ENCODE measurements at regions not wholly inside any gene's neighbourhood (a gene's known extent, or its start where the extent isn't known, plus 50 kb on each side); places are given as distances from the start of the nearest gene placed in this dataset.

DNA sequence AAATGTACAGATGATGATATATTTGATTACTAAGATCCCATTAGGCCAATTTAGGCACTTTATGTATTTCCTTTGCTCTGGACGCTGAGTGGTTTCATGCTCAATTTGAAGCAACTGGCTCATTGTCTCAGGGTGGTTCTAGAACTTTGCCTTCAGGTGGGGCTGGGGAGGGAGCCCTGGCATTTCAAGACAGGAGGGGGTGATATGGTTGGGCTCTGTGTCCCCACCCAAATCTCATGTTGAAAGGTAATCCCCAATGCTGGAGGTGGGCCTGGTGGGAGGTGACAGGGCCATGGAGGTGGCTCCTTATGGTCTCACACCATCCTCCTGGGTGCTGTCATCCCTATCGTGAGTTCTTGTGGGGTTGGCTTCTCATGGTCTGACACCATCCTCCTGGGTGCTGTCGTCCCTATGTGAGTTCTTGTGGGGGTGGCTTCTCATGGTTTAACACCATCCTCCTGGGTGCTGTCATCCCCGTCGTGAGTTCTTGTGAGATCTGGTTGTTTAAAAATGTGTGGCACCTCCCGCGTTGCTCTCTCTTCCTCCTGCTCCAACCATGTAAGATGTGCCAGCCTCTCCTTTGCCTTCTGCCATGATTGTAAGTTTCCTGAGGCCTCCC is 151.5 kb upstream of the KLF6 start:
- Histone ChIP-seq H3K36me3 (ENCODE audit: control insufficient read depth, insufficient read depth, low read length) (no peaks in the 10 kb centered on the region), H3K4me3 (ENCODE audit: low read length) (no peak overlapping the region), H3K4me1 (ENCODE audit: control insufficient read depth, insufficient read depth, low read length) (peaks cover 11% of the 10 kb centered on the region), H3K27ac (ENCODE audit: low read length) (no peak overlapping the region), H3K27me3 (ENCODE audit: control insufficient read depth, insufficient read depth, low read length) (no peaks in the 10 kb centered on the region), H3K9me3 (ENCODE audit: control insufficient read depth, insufficient read depth, low read length) (no peaks in the 10 kb centered on the region)
- Mint-ChIP-seq H3K4me1 (peaks cover 13 to 25% of the 10 kb centered on the region in 2 donors), H3K27me3 (ENCODE audit: low read depth in 2 of 2) (no peaks in the 10 kb centered on the region), H3K9me3 (no peaks in the 10 kb centered on the region), H3K4me3 (no peak overlapping the region), H3K27ac (no peak overlapping the region), H3K36me3 (no peaks in the 10 kb centered on the region)
- ATAC-seq, result peak in 2 of 3 donors; percentile 37 to 68
- DNase-seq, result no peak
- 61% methylated on average over 7 of the region's 7 CpGs for WGBS (ENCODE audit: insufficient coverage)
- TF ChIP-seq, protein P1, sequence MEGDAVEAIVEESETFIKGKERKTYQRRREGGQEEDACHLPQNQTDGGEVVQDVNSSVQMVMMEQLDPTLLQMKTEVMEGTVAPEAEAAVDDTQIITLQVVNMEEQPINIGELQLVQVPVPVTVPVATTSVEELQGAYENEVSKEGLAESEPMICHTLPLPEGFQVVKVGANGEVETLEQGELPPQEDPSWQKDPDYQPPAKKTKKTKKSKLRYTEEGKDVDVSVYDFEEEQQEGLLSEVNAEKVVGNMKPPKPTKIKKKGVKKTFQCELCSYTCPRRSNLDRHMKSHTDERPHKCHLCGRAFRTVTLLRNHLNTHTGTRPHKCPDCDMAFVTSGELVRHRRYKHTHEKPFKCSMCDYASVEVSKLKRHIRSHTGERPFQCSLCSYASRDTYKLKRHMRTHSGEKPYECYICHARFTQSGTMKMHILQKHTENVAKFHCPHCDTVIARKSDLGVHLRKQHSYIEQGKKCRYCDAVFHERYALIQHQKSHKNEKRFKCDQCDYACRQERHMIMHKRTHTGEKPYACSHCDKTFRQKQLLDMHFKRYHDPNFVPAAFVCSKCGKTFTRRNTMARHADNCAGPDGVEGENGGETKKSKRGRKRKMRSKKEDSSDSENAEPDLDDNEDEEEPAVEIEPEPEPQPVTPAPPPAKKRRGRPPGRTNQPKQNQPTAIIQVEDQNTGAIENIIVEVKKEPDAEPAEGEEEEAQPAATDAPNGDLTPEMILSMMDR (IDR thresholded peaks at IDR 0.05), result no peak
- intact Hi-C loops (cut with micrococcal nuclease), result no loop called here

DNA sequence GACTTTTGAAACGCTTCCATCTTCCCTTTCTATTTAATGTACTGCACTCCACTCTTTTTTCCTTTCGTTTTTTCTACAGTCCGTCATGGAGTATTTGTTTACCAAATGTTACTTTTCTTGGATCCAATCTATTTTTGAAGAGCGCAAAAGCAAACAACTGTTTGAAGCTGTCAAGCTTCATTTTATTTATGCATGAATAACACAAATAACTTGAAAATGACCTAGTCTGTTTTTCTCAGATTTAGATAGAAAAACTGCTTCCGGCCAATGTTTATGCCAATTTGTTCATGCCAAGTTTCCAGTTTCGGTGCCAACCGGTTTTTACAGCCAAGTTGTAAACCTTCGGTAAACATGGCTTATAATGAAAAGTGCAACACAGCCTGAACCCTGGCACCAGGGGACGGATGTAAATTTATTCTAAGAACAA is 150.9 kb upstream of the KLF6 start:
- intact Hi-C loops (cut with micrococcal nuclease), result no loop called here
- 96% methylated on average over 9 of the region's 9 CpGs for WGBS (ENCODE audit: insufficient coverage)
- no peaks in the 10 kb centered on the region for H3K9me3 Mint-ChIP-seq
- no peaks in the 10 kb centered on the region for H3K36me3 Mint-ChIP-seq
- H3K4me3 Mint-ChIP-seq, result no peak overlapping the region
- ATAC-seq (no peak), DNase-seq (no peak)
- Histone ChIP-seq H3K4me1 (ENCODE audit: control insufficient read depth, insufficient read depth, low read length) (peaks cover 11% of the 10 kb centered on the region), H3K27ac (ENCODE audit: low read length) (no peak overlapping the region), H3K4me3 (ENCODE audit: low read length) (no peak overlapping the region), H3K36me3 (ENCODE audit: control insufficient read depth, insufficient read depth, low read length) (no peaks in the 10 kb centered on the region), H3K9me3 (ENCODE audit: control insufficient read depth, insufficient read depth, low read length) (no peaks in the 10 kb centered on the region), H3K27me3 (ENCODE audit: control insufficient read depth, insufficient read depth, low read length) (no peaks in the 10 kb centered on the region)
- peaks cover 13 to 29% of the 10 kb centered on the region in 2 donors for H3K4me1 Mint-ChIP-seq
- H3K27ac Mint-ChIP-seq, result peak overlapping the region; percentile 0 to 2
- TF ChIP-seq, protein P1 (IDR thresholded peaks at IDR 0.05), result no peak
- no peaks in the 10 kb centered on the region for H3K27me3 Mint-ChIP-seq (ENCODE audit: low read depth in 2 of 2)

DNA sequence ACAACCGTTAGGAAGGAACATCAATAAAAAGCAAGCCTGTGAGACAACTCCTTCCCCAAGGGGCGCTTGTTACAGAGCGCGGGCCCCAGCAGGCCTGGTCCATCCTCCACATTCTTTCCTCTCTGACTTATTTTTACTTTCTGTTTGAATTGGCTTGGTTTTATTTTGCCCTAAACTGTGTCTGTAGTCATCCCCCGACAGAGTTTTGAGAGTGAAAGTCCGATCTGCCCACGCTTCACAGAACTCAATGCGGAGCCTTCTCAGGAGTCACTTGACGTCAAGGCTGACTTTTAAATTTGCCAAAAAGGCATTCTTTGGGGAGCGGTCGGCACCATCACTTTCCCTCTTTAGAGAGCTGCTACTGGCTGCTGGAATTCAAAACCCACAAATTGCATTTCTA is 150.1 kb upstream of the KLF6 start:
- Histone ChIP-seq H3K36me3 (ENCODE audit: control insufficient read depth, insufficient read depth, low read length) (no peaks in the 10 kb centered on the region), H3K27me3 (ENCODE audit: control insufficient read depth, insufficient read depth, low read length) (no peaks in the 10 kb centered on the region), H3K4me1 (ENCODE audit: control insufficient read depth, insufficient read depth, low read length) (peaks cover 11% of the 10 kb centered on the region), H3K9me3 (ENCODE audit: control insufficient read depth, insufficient read depth, low read length) (no peaks in the 10 kb centered on the region), H3K4me3 (ENCODE audit: low read length) (peak overlapping the region; percentile 6), H3K27ac (ENCODE audit: low read length) (peak overlapping the region; percentile 66)
- H3K4me3 Mint-ChIP-seq, result peak overlapping the region; percentile 13
- DNase-seq (peak in 1 of 2 donors; percentile 72), ATAC-seq (peak in 2 of 3 donors; percentile 44 to 83)
- H3K4me1 Mint-ChIP-seq, result peaks cover 13 to 29% of the 10 kb centered on the region in 2 donors
- WGBS (ENCODE audit: insufficient coverage), result 42% methylated on average over 11 of the region's 11 CpGs
- H3K36me3 Mint-ChIP-seq, result no peaks in the 10 kb centered on the region
- peak overlapping the region; percentile 0 to 2 for H3K27ac Mint-ChIP-seq
- H3K27me3 Mint-ChIP-seq (ENCODE audit: low read depth in 2 of 2), result no peaks in the 10 kb centered on the region
- TF ChIP-seq, protein P1 (IDR thresholded peaks at IDR 0.05), result no peak
- intact Hi-C loops (cut with micrococcal nuclease), result no loop called here
- no peaks in the 10 kb centered on the region for H3K9me3 Mint-ChIP-seq

DNA sequence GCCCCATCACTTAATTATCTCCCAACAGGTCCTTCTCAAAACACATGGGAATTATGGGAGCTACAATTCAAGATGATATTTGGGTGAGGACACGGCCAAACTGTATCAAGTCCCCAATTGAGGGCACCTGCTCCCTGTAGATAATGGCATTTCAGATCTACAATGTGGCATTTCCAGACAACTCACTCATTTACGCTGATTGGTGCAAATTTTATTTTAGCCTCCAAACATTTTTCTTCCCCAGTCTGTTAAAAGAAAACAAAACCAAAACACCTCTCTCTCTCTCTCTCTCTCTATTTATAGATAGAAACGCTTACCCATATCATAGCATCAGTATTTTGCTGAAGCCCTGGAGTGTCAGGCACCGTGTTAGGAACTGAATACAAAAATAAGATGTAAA is 148.7 kb upstream of the KLF6 start:
- Histone ChIP-seq H3K9me3 (ENCODE audit: control insufficient read depth, insufficient read depth, low read length) (no peaks in the 10 kb centered on the region), H3K27me3 (ENCODE audit: control insufficient read depth, insufficient read depth, low read length) (no peaks in the 10 kb centered on the region), H3K27ac (ENCODE audit: low read length) (no peak overlapping the region), H3K4me1 (ENCODE audit: control insufficient read depth, insufficient read depth, low read length) (peaks cover 11% of the 10 kb centered on the region), H3K36me3 (ENCODE audit: control insufficient read depth, insufficient read depth, low read length) (no peaks in the 10 kb centered on the region), H3K4me3 (ENCODE audit: low read length) (no peak overlapping the region)
- no peak for ATAC-seq
- Mint-ChIP-seq H3K4me1 (peaks cover 13 to 29% of the 10 kb centered on the region in 2 donors), H3K36me3 (no peaks in the 10 kb centered on the region), H3K27ac (no peak overlapping the region), H3K4me3 (no peak overlapping the region), H3K27me3 (ENCODE audit: low read depth in 2 of 2) (no peaks in the 10 kb centered on the region), H3K9me3 (no peaks in the 10 kb centered on the region)
- 88% methylated on average over 4 of the region's 4 CpGs for WGBS (ENCODE audit: insufficient coverage)
- DNase-seq, result no peak
- intact Hi-C loops (cut with micrococcal nuclease), result no loop called here
- TF ChIP-seq, protein P1 (IDR thresholded peaks at IDR 0.05), result no peak

Measured in natural killer cell (primary cell).